NOMO-1 treated with DMSO at 0.1 percent for 48 hours (cell line): ENCODE measurements at regions not wholly inside any gene's neighbourhood (a gene's known extent, or its start where the extent isn't known, plus 50 kb on each side); places are given as distances from the start of the nearest gene placed in this dataset.

Source experiments
- DNase-seq: peaks from one replicate; lab custom pipeline; 2025; ENCODE audit not compliant: unreplicated experiment; lab: John Stamatoyannopoulos, UW

DNA sequence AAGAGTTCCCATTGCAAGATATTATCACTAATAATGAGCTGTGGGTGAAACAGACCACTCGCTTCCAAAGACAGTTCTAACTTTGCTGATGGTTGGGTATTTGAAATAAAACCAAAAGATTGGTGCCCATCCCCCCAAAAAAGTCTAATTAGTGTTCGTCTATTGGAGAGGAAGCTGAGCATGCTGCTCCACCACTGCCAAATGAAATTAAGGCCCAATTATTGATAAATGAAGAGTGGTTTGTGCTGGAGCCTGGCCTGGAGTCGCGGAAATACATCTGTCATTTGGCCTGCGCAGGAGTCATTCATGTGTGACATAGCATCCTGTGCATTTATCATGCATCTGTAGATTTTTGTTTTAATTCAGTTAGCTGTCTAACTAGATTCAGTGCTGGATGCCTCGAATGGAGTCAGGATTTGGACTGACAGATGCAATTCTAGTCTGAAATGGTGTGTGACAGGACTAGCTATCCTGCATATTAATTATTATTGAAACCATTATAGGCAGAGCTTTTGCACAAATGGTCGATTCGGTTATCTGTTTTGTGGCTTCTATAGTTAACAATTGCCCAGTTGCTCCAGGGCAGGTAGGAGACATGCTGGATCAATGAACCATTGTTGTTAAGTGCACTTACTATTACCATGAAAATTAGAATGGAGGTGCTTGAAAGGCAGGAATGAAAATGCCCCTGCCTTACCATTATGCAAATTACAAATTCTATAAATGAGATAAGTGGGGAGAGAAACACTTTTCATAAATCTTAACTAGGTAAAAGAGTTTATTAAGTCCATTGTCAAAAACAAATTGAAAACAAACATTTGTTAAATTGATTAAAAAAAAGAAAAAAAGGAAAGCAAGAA lies 450.4 kb upstream of the TCF4 start:
- DNase-seq: no peak

DNA sequence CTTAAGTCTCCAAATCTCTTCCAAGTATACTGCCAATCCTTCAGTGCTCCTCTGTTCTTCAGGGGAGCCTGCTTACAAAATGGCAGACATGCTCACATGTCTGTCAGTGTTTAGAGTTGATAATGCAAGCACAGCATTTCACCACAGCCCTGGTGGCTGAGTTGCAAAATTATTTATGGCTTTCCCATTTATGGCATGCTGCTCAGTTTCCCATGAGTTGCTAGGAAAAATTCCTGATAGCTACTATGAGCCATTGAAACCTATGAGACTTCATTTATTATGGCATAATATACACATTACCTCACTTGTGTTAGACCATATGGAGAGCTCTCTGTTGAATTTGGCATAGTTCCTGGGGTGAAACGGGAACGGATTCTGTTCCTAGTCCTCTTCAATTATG lies 448.7 kb upstream of the TCF4 start:
- DNase-seq: no peak

DNA sequence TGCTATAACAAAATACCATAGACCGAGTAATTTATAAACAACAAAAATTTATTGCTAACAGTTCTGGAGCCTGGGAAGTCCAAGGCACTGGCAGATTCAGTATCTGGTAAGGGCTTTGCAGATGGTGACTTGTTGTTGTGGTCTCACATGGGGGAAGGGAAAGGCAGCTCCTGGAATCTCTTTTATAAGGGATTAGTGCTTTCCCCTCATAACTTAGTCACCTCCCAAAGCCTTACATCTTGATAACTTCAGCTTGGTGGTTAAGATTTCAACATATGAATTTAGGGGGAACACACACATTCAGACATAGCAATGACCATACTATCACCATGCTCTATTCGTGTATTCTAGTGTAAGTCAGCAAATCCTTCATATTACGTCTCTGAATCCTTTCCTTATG lies 447.6 kb upstream of the TCF4 start:
- DNase-seq: no peak

GRCh38 chr18:56034949-56035348 lies 447.0 kb upstream of the TCF4 start:
- DNase-seq: no peak

DNA sequence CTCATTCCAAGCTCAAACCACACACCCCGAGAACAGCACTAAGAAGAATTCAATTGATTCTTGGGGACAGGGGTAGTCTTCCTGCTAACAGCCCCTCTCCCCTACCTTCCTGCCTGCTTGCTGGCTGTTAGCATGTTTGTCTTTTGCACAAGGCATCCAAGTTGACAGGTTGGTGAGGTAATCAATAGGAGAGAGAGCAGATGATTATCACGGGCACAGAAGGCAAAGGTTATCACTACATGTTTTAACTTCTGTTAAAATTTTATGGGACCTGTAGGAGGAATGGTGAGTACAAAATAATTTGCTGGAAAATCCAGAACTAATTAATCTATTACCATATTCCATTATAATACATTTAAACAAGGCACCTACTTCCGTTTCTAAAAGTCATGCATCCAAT lies 442.1 kb upstream of the TCF4 start:
- DNase-seq: no peak

DNA sequence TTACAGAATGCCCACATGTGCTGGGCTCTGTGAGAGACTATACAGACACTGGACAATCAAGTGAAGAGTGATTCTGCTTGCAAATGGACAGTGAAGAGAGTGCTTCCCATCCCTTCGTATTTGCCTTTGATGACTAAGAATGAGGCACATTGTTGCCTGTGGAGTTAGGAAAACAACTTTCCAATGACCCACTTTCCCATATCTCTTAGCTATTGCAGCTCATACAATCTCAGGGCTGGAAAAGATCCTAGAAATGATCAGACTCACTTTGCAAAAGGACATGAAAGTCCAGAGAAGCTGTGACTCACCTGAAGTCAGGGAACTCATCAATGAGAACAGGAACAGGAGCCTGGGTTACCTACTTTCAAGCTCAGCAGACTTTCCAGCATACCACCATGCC lies 440.5 kb upstream of the TCF4 start:
- DNase-seq: no peak

GRCh38 chr18:56026509-56026908 lies 438.5 kb upstream of the TCF4 start:
- DNase-seq: no peak

- DNase-seq: no peak
Measured at GRCh38 chr18:56021809-56022195, 433.8 kb upstream of the TCF4 start.

GRCh38 chr18:56021136-56021808 lies 433.3 kb upstream of the TCF4 start:
- DNase-seq: no peak

DNA sequence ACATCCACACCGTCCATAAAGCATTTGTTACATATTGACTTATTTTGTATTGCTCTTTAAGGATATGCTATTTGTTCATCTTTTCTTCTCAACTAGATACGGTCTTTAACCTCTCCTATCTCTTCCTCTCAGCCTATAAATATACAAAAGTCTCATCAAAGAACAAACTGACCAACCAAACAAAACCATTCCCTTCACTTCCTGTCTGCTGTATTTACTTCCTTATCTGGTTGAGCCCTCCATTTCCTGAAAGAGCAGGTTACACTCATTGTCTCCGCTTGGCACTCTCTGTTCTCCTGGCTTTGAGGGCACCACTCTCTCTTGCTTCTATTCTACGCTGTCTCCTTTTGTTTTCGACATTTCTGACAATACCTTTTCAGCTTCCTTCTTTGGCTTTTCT lies 431.9 kb upstream of the TCF4 start:
- no peak for DNase-seq

DNA sequence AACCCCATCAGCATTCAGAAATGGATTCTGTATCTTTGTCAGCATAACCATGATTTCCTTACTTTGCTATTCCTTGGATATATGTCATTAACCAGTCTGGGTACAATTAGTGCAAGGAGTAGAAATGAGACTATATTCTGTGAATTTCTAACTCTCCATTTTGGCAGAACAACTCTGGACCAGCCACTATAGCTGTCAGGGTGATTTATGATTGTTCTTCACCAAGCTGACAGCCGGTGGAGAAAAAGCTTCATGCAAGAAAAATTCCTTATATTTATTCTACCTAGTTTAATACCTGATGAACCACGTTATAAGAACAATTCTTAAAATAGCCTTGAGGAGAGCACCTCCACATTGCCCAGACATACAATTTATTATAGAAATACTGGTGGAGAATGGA lies 431.2 kb upstream of the TCF4 start:
- no peak for DNase-seq

- DNase-seq: no peak
Measured at GRCh38 chr18:56009411-56009810, 421.4 kb upstream of the TCF4 start.

DNA sequence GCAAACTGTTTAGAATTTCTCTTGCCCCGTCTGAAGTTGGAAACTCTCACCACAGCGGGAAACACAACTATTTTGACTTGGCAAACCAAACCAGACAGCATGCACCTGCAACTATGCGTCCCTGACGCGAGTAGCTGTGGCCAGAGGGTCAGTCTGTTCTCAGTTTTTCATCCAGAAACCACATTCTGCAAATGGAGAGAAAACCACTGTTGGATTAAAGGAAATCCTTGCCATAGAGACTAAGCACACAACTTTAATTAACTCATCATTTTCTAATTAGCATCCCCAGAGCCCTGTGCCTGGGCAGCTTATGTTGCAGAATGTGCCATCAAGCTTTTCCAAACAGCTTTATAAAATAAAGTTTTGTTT lies 415.7 kb upstream of the TCF4 start:
- no peak for DNase-seq

- DNase-seq: no peak
Measured at GRCh38 chr18:56003009-56003719, 415.2 kb upstream of the TCF4 start.

- DNase-seq: no peak
Measured at GRCh38 chr18:56001576-56001975, 413.6 kb upstream of the TCF4 start.

- no peak for DNase-seq
Measured at GRCh38 chr18:56000041-56000440, 412.0 kb upstream of the TCF4 start.

- no peak for DNase-seq
Measured at GRCh38 chr18:55999641-56000040, 411.6 kb upstream of the TCF4 start.

DNA sequence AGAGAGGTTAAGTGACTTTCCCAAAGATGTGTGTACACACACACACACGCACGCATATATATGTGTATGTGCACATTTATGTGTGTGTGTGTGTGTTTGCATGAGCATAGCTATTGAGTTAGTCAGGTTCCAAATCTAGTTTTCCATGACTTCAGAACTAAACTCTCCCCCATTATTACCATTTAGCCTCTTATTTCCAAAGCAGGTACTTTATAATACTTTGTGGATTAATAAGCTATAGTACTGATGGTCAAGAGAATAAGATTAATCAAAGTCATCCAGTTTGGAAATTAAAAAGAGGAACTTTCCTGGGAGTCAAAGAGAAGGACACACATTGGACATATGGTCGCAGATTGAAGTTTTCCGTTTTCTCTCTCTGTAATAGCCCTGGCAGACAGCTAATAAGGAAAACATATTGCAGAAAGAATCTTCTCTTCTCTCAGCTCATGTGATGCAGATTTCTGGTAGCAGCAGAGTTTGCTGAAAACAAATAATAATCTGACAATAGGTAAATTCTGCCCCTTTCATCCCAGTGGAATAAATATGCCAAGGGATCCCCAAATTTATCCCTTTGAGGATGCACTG lies 410.9 kb upstream of the TCF4 start:
- DNase-seq: no peak

DNA sequence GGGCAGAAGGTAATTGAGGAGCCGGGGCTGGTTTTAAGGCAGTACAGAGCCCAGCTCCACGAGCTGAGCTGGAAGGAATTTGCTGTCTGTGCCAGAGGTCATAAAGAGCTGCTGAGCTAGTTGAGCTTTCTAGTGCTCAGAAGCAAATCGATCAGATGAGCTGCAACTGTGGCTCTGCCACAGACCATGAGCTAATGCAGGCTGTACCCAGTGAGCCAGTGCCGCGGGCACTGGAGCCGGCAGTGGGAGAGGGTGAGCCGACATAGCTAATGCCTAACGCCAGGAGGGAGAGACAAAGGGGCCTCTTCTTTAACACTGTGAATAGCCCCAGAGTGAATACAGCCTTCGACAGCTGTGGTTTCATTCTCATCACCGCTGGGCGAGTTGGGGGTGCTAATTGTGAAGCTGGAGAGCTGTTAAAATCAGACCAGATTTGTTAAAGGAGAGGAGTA lies 410.1 kb upstream of the TCF4 start:
- DNase-seq: no peak

GRCh38 chr18:55997151-55997561 lies 409.2 kb upstream of the TCF4 start:
- peak; percentile 78 for DNase-seq

GRCh38 chr18:55996717-55997116 lies 408.7 kb upstream of the TCF4 start:
- DNase-seq: peak; percentile 45

DNA sequence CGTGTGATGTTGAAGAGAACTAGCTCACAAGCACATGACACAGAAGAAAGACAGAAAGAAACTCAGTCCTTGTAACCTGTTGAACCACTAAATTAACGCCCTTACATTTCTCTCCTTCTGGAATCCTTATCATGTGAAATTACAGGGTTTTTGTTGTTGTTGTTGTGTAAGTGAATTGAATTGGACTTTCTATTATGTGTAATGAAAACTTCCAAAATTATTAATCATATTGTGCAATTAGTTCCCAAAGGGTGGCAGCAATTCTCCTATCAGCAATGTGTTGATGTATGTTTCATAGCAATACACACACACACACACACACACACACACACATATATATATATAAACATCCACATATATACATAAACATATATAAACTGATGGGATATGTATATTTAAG lies 402.2 kb upstream of the TCF4 start:
- DNase-seq: no peak
